ENCODE measurements at regions not wholly inside any gene's neighbourhood (a gene's known extent, or its start where the extent isn't known, plus 50 kb on each side); places are given as distances from the start of the nearest gene placed in this dataset.

- DNase-seq = no peak
These were observed 83.5 kb downstream of the TBX22 start for GRCh38 chrX:80098038-80098437.

GRCh38 chrX:80120335-80120734 is 105.8 kb downstream of the TBX22 start:
- no peak for DNase-seq

- DNase-seq = no peak
These were observed 124.4 kb downstream of the TBX22 start for GRCh38 chrX:80138938-80139337.

- no peak for DNase-seq
These were observed 125.0 kb downstream of the TBX22 start for GRCh38 chrX:80139564-80139963.

- no peak for DNase-seq
These were observed 156.0 kb downstream of the TBX22 start for GRCh38 chrX:80170581-80170980.

GRCh38 chrX:80173261-80173660 is 158.7 kb downstream of the TBX22 start:
- DNase-seq = no peak

- DNase-seq = no peak
These were observed 160.5 kb downstream of the TBX22 start for GRCh38 chrX:80174925-80175574.

GRCh38 chrX:80181079-80181478 is 166.5 kb downstream of the TBX22 start:
- no peak for DNase-seq

GRCh38 chrX:80184854-80185253 is 170.3 kb downstream of the TBX22 start:
- DNase-seq = no peak

GRCh38 chrX:80206647-80207046 is 192.1 kb downstream of the TBX22 start:
- no peak for DNase-seq

GRCh38 chrX:80207327-80207726 is 192.8 kb downstream of the TBX22 start:
- DNase-seq = no peak

- no peak for DNase-seq
These were observed 201.5 kb downstream of the TBX22 start for GRCh38 chrX:80216086-80216485.

GRCh38 chrX:80223982-80224579 is 196.2 kb upstream of the TENT5D start:
- DNase-seq = no peak

- DNase-seq = no peak
These were observed 190.6 kb upstream of the TENT5D start for GRCh38 chrX:80229626-80230025.

GRCh38 chrX:80237072-80237471 is 183.2 kb upstream of the TENT5D start:
- no peak for DNase-seq

- DNase-seq = no peak
These were observed 174.0 kb upstream of the TENT5D start for GRCh38 chrX:80246271-80246670.

- no peak for DNase-seq
These were observed 154.0 kb upstream of the TENT5D start for GRCh38 chrX:80266287-80266686.

GRCh38 chrX:80266979-80267378 is 153.3 kb upstream of the TENT5D start:
- no peak for DNase-seq

- no peak for DNase-seq
These were observed 152.5 kb upstream of the TENT5D start for GRCh38 chrX:80267790-80268189.

GRCh38 chrX:80282535-80282934 is 137.7 kb upstream of the TENT5D start:
- no peak for DNase-seq

- DNase-seq = no peak
These were observed 135.0 kb upstream of the TENT5D start for GRCh38 chrX:80285131-80285773.

- no peak for DNase-seq
These were observed 129.4 kb upstream of the TENT5D start for GRCh38 chrX:80290834-80291233.

GRCh38 chrX:80293354-80293753 is 126.9 kb upstream of the TENT5D start:
- no peak for DNase-seq

- DNase-seq = no peak
These were observed 114.2 kb upstream of the TENT5D start for GRCh38 chrX:80306007-80306406.

GRCh38 chrX:80312448-80312847 is 107.8 kb upstream of the TENT5D start:
- DNase-seq = no peak

Data from activated CD4-positive, CD25-positive, alpha-beta regulatory T cell (primary cell).